HG02623 (cell line): ENCODE measurements at regions not wholly inside any gene's neighbourhood (a gene's known extent, or its start where the extent isn't known, plus 50 kb on each side); places are given as distances from the start of the nearest gene placed in this dataset.

Experiments
- ATAC-seq: cut with Tn5 transposase; IDR thresholded peaks from one replicate; pipeline ENCODE4 v1.9.1; 2021; ENCODE audit warnings: moderate library complexity; ENCODE audit not compliant: unreplicated experiment

- ATAC-seq: no peak
Measured at GRCh38 chr5:120738568-120738967, 274.5 kb downstream of the PRR16 start.

DNA sequence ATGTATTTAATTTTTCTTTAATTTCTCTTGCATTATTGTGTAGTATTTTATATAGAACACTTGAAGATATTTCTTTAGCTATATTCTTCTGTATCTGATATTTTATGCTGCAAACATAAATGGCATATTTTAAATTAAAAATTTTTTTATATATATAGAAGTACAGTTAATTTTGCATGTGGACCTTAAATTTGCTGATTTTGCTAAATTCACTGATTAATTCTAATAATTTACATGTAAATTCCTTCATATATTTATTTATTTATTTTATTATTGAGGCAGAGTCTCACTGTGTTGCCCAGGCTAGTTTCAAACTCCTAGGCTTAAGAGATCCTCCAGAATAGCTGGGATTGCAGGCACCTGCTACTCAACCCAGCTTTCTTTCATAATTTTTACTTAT lies 276.9 kb downstream of the PRR16 start:
- ATAC-seq: no peak

DNA sequence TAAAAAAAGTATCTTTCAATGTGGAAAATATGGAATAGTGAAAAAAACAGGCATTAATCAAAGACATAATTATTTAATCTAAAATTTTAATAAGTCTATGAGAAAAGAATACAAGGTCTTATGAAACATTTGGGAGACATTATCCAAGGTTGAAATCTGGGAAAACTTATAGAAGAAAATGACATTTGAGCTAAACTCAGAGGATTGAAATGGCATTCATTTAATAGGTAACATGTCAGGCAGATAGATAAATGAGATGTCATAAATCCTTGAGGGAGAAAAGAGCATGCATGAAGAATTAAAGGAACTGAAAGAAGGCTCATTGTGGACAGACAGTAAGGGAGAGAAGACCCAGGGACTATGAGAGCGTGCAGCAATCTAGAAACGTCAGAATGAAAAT lies 284.4 kb downstream of the PRR16 start:
- ATAC-seq: no peak

DNA sequence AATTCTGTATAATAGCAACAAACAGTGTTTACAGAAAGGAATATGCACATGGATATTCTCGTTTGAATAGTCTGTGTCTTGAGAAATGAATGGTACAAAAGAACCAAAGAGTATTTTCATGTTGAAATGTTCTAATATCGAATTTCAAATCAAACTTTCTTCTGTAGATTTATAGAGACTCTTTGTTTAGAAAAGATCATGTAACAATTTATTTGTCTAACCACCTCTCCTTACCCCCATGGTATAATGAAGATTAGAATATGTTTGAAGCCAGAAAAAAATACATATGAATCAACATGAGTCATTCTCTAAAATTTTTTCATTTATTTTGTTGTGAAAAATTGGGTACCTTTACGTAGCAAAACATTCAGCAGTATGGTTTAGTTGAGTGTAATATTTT lies 285.6 kb downstream of the PRR16 start:
- no peak for ATAC-seq

DNA sequence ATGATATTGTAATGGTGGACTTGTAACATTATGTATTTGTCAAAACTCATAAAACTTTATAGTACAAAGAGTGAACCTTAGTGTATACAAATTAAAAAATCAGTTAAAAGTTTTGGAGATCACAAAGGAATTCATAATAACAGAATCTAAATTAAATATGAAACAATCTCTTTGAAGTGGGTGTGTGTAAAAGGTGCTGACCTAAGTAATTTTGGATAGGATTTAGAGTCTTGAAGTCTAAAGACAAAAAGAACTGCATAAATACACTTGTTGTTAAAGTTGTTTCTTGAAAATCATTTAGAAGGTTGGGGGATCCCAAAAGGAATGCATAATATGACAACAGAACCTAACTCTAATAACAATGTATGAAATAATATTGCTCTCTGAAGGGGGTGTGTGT lies 295.5 kb downstream of the PRR16 start:
- ATAC-seq: no peak

GRCh38 chr5:120761986-120762385 lies 297.9 kb downstream of the PRR16 start:
- ATAC-seq: no peak

- no peak for ATAC-seq
Measured at GRCh38 chr5:120765189-120765588, 301.1 kb downstream of the PRR16 start.

GRCh38 chr5:120767178-120767820 lies 303.2 kb downstream of the PRR16 start:
- ATAC-seq: no peak

DNA sequence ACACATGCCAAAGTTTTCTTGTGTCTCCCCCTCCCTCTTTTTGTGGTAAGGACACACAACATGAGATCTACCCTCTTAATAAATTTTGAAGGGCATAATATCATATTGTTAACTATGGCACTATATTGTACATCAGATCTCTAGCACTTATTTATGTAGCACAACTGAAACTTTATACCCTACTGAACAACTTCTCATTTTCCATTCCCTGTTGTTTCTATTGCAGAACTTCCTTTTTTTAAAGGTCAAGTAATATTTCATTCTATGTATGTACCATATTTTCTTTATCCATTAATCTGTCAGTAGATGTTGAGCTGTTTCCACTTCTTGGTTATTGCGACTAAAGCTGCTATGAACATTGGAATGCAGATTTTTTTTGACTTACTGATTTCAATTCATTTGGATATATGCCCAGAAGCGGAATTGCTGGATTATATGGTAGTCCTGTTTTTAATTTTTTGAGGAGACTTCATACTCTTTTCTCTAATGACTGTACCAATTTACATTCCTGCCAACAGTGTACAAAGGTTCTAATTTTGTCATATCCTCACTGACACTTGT lies 305.3 kb downstream of the PRR16 start:
- no peak for ATAC-seq

DNA sequence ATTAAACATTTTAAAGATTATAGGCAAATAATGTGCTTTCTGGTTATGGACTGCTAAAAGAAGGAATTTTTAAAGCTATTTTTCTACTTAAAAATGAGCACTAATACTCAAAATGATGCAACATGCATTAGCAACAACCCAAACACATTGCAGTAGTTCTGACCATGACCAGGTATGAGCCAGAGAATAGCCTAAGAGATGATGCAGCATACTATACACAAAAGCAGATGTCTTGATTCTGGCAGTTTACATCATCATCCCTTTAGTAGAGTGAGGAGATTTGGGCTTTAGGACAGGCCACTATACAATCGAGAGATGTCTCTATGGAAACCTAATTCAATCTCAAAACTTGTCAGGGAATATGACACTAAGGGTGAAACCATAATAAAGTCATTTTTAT lies 307.1 kb downstream of the PRR16 start:
- no peak for ATAC-seq

- no peak for ATAC-seq
Measured at GRCh38 chr5:120778491-120779484, 314.7 kb downstream of the PRR16 start.

- ATAC-seq: no peak
Measured at GRCh38 chr5:120779674-120780073, 315.6 kb downstream of the PRR16 start.

GRCh38 chr5:120788481-120788880 lies 324.4 kb downstream of the PRR16 start:
- no peak for ATAC-seq

DNA sequence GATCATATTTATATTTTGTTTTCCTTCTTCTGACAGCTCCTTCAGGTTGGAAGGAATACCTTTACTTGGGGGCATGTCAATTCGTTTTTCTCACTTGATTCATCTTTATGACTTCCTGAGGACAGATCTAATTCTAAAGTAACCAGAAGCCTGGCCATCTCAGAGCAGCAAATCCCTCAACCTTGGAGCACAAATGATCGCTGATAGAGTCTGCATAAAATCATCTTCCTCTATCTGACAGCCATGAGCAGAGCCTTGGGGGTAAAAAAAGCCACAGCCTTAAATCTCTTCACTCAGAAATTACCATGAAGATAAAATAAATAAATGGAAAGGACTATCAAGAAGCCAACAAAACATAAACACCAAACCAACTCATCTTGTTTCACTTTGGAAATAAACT lies 325.8 kb downstream of the PRR16 start:
- ATAC-seq: no peak

DNA sequence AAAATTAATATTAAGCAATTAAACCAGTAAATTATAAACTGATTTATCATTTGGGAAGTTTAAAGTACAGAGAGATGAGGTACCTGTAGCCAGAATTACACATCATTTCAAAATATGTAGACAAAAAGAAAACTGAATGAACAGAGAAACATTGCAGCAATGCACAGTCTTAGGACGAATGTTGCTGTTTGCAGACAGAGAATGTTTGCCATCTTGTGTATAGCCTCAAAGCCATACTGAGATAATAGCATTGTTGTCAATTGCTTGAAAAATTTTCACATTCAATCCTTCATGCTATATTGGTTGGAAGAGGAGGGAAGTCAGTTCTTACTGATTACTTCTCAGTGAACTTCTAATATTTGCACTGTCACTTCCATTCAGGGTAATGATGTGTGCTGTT lies 326.2 kb downstream of the PRR16 start:
- no peak for ATAC-seq

DNA sequence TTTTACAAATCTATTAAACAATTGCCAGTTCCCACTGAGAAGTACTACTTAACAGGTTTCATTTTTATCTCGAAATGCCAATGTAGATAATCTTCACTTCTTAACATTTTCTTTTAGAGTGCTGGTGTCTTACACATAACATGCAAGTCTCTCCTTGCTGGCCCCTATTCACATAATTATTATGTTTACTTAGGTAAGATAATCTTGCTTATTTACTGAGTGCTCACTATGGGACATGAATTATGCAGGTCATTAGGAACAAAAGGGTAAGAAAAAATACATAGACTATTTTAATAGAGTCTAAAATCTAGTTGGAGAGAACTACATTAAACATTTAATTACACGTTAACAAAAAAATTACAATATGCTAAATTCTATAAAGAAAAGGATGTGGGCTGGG lies 328.4 kb downstream of the PRR16 start:
- ATAC-seq: no peak

- ATAC-seq: no peak
Measured at GRCh38 chr5:120794121-120794520, 330.0 kb downstream of the PRR16 start.

DNA sequence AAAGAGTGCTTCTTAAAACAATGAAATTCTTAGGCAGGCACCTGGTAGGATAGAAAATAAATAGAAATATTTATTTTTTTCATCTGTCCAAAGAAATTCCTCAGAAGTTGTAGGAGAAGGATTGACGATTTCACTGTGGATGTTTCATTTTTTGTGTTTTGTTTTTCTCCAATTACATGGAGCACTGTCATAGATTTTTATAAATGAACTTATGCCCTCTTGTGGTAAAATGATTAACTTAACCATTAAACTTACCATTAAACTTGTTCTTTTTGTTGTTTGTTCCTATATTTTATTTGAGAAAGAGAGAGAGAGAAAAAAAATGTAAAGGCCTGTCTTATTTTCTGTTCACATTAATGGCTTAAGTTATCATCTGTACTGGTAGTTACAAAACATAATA lies 339.2 kb downstream of the PRR16 start:
- no peak for ATAC-seq

GRCh38 chr5:120805131-120805530 lies 341.0 kb downstream of the PRR16 start:
- ATAC-seq: no peak

- ATAC-seq: no peak
Measured at GRCh38 chr5:120806202-120806601, 342.1 kb downstream of the PRR16 start.

DNA sequence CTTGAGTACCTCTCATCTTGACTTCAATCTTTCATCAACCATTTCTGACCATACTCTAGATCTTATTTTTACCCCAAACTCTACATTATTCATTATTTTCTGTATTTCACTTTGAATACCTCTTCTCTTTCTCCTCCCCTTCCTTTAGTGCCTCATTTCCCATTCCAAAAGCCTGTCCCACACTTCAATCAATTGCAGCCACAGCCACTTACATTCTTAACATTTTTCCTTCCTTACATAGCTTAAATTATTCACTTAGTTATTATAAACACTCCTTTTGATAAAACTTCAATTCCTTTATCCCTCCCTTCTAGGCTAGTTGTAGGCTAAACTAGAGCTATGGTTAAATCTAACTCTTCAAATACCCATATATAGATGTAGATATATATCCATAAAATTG lies 344.0 kb downstream of the PRR16 start:
- no peak for ATAC-seq

GRCh38 chr5:120808606-120809005 lies 344.5 kb downstream of the PRR16 start:
- ATAC-seq: no peak
